KMS-11 (cell line): ENCODE measurements at regions not wholly inside any gene's neighbourhood (a gene's known extent, or its start where the extent isn't known, plus 50 kb on each side); places are given as distances from the start of the nearest gene placed in this dataset.

ENCODE experiments used
- H2AFZ ChIP-seq: fragments of 200-600 bp; sonication (generic); 2 replicates; pipeline ENCODE4 v1.6.1; 2016; ENCODE audit warnings: antibody characterized with exemption, mixed run types, low read depth
- H3K27ac ChIP-seq: fragments of 200-600 bp; sonication (generic); 2 replicates; pipeline ENCODE4 v1.6.1; 2016; ENCODE audit warnings: mild to moderate bottlenecking, mixed run types
- H3K27me3 ChIP-seq: fragments of 200-600 bp; sonication (generic); 2 replicates; pipeline ENCODE4 v1.6.1; 2017; ENCODE audit warnings: mild to moderate bottlenecking, low read depth, mixed run types, moderate library complexity; ENCODE audit not compliant: insufficient read depth
- H3K36me3 ChIP-seq: fragments of 200-600 bp; sonication (generic); 2 replicates; pipeline ENCODE4 v1.6.1; 2017; ENCODE audit warnings: mild to moderate bottlenecking, mixed run types; ENCODE audit not compliant: insufficient read depth
- H3K4me1 ChIP-seq: fragments of 200-600 bp; sonication (generic); 2 replicates; pipeline ENCODE4 v1.6.1; 2016; ENCODE audit warnings: mild to moderate bottlenecking, low read depth, mixed run types; ENCODE audit not compliant: poor library complexity, severe bottlenecking
- H3K4me2 ChIP-seq: fragments of 200-600 bp; sonication (generic); 2 replicates; pipeline ENCODE4 v1.7.0; 2016; ENCODE audit warnings: mild to moderate bottlenecking, mixed run types
- H3K4me3 ChIP-seq: fragments of 200-600 bp; sonication (generic); IDR thresholded peaks from 2 replicates; pipeline ENCODE4 v1.6.1; 2017; ENCODE audit warnings: low read depth, low read length, mixed read lengths; ENCODE audit not compliant: insufficient read depth
- H3K79me2 ChIP-seq: fragments of 200-600 bp; sonication (generic); 2 replicates; pipeline ENCODE4 v1.6.1; 2016; ENCODE audit warnings: low read depth, mixed run types; ENCODE audit not compliant: insufficient read depth
- H3K9ac ChIP-seq: fragments of 200-600 bp; sonication (generic); 2 replicates; pipeline ENCODE4 v1.6.1; 2016; ENCODE audit warnings: mild to moderate bottlenecking, mixed run types
- H4K20me1 ChIP-seq: fragments of 200-600 bp; sonication (generic); 2 replicates; pipeline ENCODE4 v1.6.1; 2016; ENCODE audit warnings: mild to moderate bottlenecking, mixed run types; ENCODE audit not compliant: insufficient read depth
- CTCF ChIP-seq: fragments of 200-600 bp; sonication (generic); conservative IDR thresholded peaks from 2 replicates; pipeline ENCODE4 v1.6.1; 2017; ENCODE audit warnings: low read depth, mild to moderate bottlenecking, antibody characterized with exemption, low read length, moderate library complexity, mixed read lengths

GRCh38 chr3:127049393-127049792, 66.5 kb downstream of the PLXNA1 start:
- no peaks in the 10 kb centered on the region; the same call in 1 of the 2 replicates for H3K27me3 ChIP-seq
- no peaks in the 10 kb centered on the region for H4K20me1 ChIP-seq
- H3K36me3 ChIP-seq = no peaks in the 10 kb centered on the region
- no peak overlapping the region for H3K27ac ChIP-seq
- no peak overlapping the region for H3K4me3 ChIP-seq
- H3K4me2 ChIP-seq = no peak overlapping the region
- H3K4me1 ChIP-seq = no peaks in the 10 kb centered on the region
- H3K9ac ChIP-seq = no peak overlapping the region
- no peak overlapping the region for H2AFZ ChIP-seq
- no peaks in the 10 kb centered on the region for H3K79me2 ChIP-seq
- no peak for TF ChIP-seq CTCF

- Histone ChIP-seq H3K9ac (no peak overlapping the region), H4K20me1 (no peaks in the 10 kb centered on the region), H3K4me3 (no peak overlapping the region), H3K36me3 (no peaks in the 10 kb centered on the region), H3K4me1 (no peaks in the 10 kb centered on the region), H3K4me2 (no peak overlapping the region), H3K27me3 (no peaks in the 10 kb centered on the region; the same call in 1 of the 2 replicates), H2AFZ (no peak overlapping the region), H3K27ac (no peak overlapping the region), H3K79me2 (no peaks in the 10 kb centered on the region)
- no peak for TF ChIP-seq CTCF
Measured at GRCh38 chr3:127050733-127051132, 67.8 kb downstream of the PLXNA1 start.

DNA sequence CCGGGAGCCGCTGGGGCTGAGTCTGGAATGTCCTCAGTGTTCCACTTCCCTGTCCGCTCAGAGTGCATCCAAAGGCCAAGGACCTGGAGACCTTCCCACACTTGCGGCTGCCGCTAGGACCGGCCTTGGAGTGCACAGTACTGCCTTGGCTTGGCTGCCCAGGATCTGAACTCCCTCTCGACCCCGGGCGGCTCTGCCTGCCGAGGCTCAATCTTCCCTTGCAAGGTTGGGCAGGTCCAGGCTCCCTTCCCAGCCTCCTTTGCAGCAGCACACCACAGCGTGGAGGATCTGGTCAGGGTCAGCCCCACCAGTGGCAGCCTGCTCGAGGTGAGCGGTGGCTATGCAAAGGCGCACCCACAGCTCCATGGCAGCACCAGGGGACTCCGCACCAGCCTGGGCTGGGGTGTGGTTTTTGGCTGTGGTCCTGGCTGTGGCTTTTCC, 69.2 kb downstream of the PLXNA1 start:
- H2AFZ ChIP-seq = no peak overlapping the region
- TF ChIP-seq CTCF = no peak
- H3K4me3 ChIP-seq = no peak overlapping the region
- no peak overlapping the region for H3K9ac ChIP-seq
- no peaks in the 10 kb centered on the region for H3K79me2 ChIP-seq
- no peaks in the 10 kb centered on the region for H3K36me3 ChIP-seq
- H3K4me1 ChIP-seq = no peaks in the 10 kb centered on the region
- no peak overlapping the region for H3K27ac ChIP-seq
- no peaks in the 10 kb centered on the region; the same call in 1 of the 2 replicates for H3K27me3 ChIP-seq
- no peaks in the 10 kb centered on the region for H4K20me1 ChIP-seq
- H3K4me2 ChIP-seq = no peak overlapping the region

- Histone ChIP-seq H3K36me3 (no peaks in the 10 kb centered on the region), H4K20me1 (no peaks in the 10 kb centered on the region), H3K9ac (no peak overlapping the region), H3K4me2 (no peak overlapping the region), H3K27me3 (no peaks in the 10 kb centered on the region; the same call in 1 of the 2 replicates), H3K4me1 (no peaks in the 10 kb centered on the region), H3K79me2 (no peaks in the 10 kb centered on the region), H3K27ac (no peak overlapping the region), H3K4me3 (no peak overlapping the region), H2AFZ (no peak overlapping the region)
- TF ChIP-seq CTCF = no peak
Measured at GRCh38 chr3:127053026-127053425, 70.1 kb downstream of the PLXNA1 start.
